ENCODE measurements at regions not wholly inside any gene's neighbourhood (a gene's known extent, or its start where the extent isn't known, plus 50 kb on each side); places are given as distances from the start of the nearest gene placed in this dataset.

- CTCF ChIA-PET: no interaction called here
- Mint-ChIP-seq H3K27ac (no peak overlapping the region), H3K9me3 (no peaks in the 10 kb centered on the region), H3K4me3 (no peak overlapping the region), H3K36me3 (ENCODE audit: low read depth) (no peaks in the 10 kb centered on the region), H3K27me3 (peaks cover 4% of the 10 kb centered on the region), H3K4me1 (ENCODE audit: low read depth) (no peaks in the 10 kb centered on the region)
- no peak for TF ChIP-seq CTCF (IDR thresholded peaks at IDR 0.05)
- Histone ChIP-seq H3K4me1 (ENCODE audit: insufficient read depth, low read length) (no peaks in the 10 kb centered on the region), H3K4me3 (ENCODE audit: low read length) (no peak overlapping the region), H3K36me3 (ENCODE audit: insufficient read depth, low read length) (no peaks in the 10 kb centered on the region), H3K27me3 (ENCODE audit: control insufficient read depth in 1 of 2, insufficient read depth in 2 of 2, low read length in 2 of 2) (no peaks in the 10 kb centered on the region), H3K27ac (ENCODE audit: low read depth in 1 of 2, low read length in 2 of 2) (no peak overlapping the region), H3K9me3 (ENCODE audit: control insufficient read depth in 1 of 2, insufficient read depth in 1 of 2, low read length in 2 of 2) (no peaks in the 10 kb centered on the region)
- DNase-seq: no peak
- intact Hi-C loops (cut with DNase I, micrococcal nuclease): no loop called here
- POLR2A ChIA-PET: no interaction called here
- no peak for ATAC-seq (ENCODE audit: poor library complexity)
These were observed 116.9 kb upstream of the IRX5 start for GRCh38 chr16:54813778-54814177.

- Mint-ChIP-seq H3K4me3 (no peak overlapping the region), H3K9me3 (no peaks in the 10 kb centered on the region), H3K36me3 (ENCODE audit: low read depth) (no peaks in the 10 kb centered on the region), H3K27me3 (no peaks in the 10 kb centered on the region), H3K4me1 (ENCODE audit: low read depth) (no peaks in the 10 kb centered on the region), H3K27ac (no peak overlapping the region)
- H3K9me3 ChIP-seq (ENCODE audit: control insufficient read depth in 1 of 2, insufficient read depth in 1 of 2, low read length in 2 of 2): no peaks in the 10 kb centered on the region
- ATAC-seq (ENCODE audit: poor library complexity) (no peak), DNase-seq (no peak)
- H3K27ac ChIP-seq (ENCODE audit: low read depth in 1 of 2, low read length in 2 of 2): no peak overlapping the region
- no peaks in the 10 kb centered on the region for H3K4me1 ChIP-seq (ENCODE audit: insufficient read depth, low read length)
- intact Hi-C loops (cut with DNase I, micrococcal nuclease): no loop called here
- POLR2A ChIA-PET: no interaction called here
- CTCF ChIA-PET: no interaction called here
- no peaks in the 10 kb centered on the region for H3K27me3 ChIP-seq (ENCODE audit: control insufficient read depth in 1 of 2, insufficient read depth in 2 of 2, low read length in 2 of 2)
- no peak for TF ChIP-seq CTCF (IDR thresholded peaks at IDR 0.05)
- no peak overlapping the region for H3K4me3 ChIP-seq (ENCODE audit: low read length)
- H3K36me3 ChIP-seq (ENCODE audit: insufficient read depth, low read length): no peaks in the 10 kb centered on the region
These were observed 118.4 kb upstream of the IRX5 start for GRCh38 chr16:54812229-54812628.

- no peak for TF ChIP-seq CTCF (IDR thresholded peaks at IDR 0.05)
- ChIA-PET POLR2A (no interaction called here), CTCF (no interaction called here)
- Mint-ChIP-seq H3K36me3 (ENCODE audit: low read depth) (no peaks in the 10 kb centered on the region), H3K4me1 (ENCODE audit: low read depth) (no peaks in the 10 kb centered on the region), H3K27me3 (no peaks in the 10 kb centered on the region), H3K9me3 (no peaks in the 10 kb centered on the region), H3K4me3 (no peak overlapping the region), H3K27ac (no peak overlapping the region)
- Histone ChIP-seq H3K9me3 (ENCODE audit: control insufficient read depth in 1 of 2, insufficient read depth in 1 of 2, low read length in 2 of 2) (no peaks in the 10 kb centered on the region), H3K4me3 (ENCODE audit: low read length) (no peak overlapping the region), H3K4me1 (ENCODE audit: insufficient read depth, low read length) (no peaks in the 10 kb centered on the region), H3K27me3 (ENCODE audit: control insufficient read depth in 1 of 2, insufficient read depth in 2 of 2, low read length in 2 of 2) (no peaks in the 10 kb centered on the region), H3K27ac (ENCODE audit: low read depth in 1 of 2, low read length in 2 of 2) (no peak overlapping the region), H3K36me3 (ENCODE audit: insufficient read depth, low read length) (no peaks in the 10 kb centered on the region)
- ATAC-seq (ENCODE audit: poor library complexity): no peak
- intact Hi-C loops (cut with DNase I, micrococcal nuclease): no loop called here
- DNase-seq: no peak
These were observed 121.8 kb upstream of the IRX5 start for GRCh38 chr16:54808890-54809289.

Data from CD4-positive, alpha-beta T cell (primary cell).